Stimulated activated CD4-positive, alpha-beta T cell treated with anti-CD3 and anti-CD28 coated beads, Interleukin-15, amount 100 ng/mL, for 1 hour (primary cell): ENCODE measurements at regions not wholly inside any gene's neighbourhood (a gene's known extent, or its start where the extent isn't known, plus 50 kb on each side); places are given as distances from the start of the nearest gene placed in this dataset.

Experiments used
- DNase-seq, 2 donors: peaks; one replicate each; pipeline ENCODE4 v3.0.0-alpha.2; 2020; ENCODE audit warnings: low read depth in 1 of 2, low spot score in 1 of 2

DNA sequence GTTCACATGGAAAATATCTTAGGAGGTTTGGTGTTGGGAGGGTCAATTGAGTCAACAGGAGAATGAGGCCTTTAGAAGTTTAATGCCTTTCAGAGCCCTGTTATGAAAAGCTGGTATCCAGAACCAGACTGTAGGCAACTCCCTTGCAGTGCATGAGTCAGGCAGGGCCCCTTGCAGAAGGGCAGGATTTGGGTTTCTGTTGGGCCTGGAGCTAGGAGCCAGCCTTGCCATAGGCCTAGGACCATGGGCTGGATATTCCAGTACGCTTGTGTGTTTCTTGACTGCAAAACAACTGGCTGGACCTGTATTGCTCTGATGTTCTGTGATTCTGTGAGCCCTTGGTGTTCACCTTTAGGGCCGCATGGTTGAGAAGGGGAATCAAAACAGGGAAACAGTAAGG lies 121.8 kb upstream of the ADRA1D start:
- DNase-seq: no peak

DNA sequence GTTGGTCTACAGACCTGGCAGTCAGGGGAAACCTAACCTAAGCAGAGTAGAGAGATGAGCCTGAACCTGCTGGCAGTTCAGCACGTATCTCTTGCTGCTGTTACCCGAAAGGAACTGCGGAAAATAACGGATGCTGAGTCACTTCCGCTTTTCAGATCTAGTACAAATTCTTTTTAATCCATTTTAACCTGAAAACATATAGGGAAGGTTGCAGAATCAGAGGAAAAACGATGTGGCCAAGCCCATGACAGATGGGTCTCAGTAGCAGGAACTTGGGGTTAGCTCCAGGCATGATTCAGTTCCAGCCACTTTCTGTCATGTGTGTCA lies 120.7 kb upstream of the ADRA1D start:
- DNase-seq: no peak

DNA sequence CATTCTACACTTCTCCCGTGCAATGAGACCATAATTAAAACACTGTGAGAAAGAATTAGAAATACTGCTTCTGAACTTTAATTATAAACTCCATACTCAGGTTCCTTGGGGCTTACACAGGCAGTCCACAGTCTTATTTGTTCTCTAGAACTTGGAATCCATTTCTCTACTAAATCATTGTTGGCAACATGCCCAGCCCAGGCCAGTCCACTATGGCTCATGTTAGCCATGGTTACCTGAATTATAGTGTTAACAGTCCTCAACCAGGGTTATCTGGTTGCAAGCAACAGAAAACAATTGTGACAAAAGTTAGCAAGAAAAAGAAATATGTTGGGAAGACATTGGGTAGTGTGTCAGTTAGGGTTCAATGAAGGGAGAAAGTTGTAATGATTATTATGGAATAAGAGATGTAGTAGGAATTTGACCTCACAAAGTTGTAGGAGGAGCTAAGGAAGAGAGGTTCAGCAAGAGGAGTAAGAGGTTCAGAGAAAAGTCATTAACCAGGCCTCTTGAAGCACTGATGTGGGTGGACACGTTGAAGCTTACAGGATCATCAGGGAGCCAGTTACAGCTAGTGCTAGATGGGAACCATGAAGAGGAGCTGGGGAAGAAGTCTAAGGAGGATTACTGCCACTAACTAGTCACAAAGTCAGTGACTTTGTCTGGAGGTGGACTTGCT lies 120.2 kb upstream of the ADRA1D start:
- no peak for DNase-seq

DNA sequence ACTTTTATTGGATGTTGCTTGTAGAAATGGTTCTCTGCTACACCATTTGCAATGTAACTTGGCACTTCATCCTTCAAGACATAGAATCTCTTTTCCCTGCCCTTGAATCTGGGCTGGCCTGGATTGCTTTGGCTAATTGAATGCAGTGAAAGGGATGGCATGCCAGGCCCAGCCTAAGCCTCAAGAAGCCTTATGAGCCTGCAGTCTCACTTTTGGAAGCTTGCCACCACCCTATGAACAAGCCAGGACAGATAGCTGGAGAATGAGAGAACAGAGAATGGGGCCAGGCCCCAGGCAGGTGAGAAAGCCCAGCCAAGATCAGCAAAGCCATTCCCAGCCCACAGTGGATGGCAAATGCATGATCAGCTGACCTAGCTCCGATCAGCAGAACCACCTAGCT lies 117.0 kb upstream of the ADRA1D start:
- DNase-seq: no peak

DNA sequence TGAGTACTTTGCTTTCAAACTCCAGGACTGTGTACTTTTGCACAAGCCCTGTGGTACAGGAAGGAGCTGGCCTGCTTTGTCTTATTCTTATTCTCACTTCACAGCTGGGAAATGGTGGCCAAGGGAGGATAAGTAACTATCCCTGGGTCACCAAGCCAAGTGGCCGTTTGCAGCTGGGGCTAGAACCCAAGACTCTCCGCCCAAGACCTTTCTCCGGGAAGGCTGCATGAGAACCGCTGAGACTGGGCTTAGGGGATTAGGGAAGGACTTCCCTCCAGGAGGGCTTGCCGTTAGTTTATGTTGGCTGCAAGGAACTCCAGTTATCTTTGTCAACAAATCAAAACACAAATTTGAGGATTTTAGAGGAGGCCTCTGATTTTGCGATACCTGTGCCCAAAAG lies 109.5 kb upstream of the ADRA1D start:
- DNase-seq: no peak

DNA sequence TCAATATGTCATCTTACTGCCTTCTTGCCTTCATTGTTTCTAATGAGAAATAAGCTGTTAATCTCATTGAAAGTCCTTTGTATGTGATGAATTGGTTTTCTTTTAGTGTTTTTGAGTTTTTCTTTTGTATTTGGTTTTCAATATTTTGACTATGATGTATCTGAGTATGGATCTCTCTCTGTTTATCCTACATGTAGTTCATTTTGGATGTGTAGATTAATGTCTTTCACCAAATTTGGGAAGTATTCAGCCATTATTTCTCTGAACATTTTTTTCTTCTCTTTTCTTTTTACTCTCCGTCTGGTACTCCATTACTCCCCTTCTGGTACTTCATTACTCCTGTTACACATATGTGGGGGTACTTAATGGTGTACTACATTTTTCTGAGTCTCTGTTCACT lies 103.3 kb upstream of the ADRA1D start:
- no peak for DNase-seq

DNA sequence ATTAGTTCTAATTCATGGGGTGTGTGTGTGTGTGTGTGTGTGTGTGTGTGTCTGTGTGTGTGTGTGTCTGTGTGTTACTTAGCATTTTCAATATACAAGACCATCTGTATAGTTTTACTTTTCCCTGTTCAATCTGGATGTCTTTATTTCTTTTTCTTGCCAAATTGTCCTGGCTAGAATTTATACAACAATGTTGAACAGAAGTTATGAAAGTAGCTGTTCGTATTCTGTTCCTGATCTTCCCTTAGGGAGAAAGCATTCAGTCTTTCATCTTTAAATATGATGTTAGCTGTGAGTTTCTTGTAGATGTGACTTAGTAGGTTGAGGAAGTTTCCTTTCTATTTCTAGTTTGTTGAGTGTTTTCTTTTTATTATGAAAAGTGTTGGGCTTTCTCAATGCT lies 101.0 kb upstream of the ADRA1D start:
- DNase-seq: no peak

DNA sequence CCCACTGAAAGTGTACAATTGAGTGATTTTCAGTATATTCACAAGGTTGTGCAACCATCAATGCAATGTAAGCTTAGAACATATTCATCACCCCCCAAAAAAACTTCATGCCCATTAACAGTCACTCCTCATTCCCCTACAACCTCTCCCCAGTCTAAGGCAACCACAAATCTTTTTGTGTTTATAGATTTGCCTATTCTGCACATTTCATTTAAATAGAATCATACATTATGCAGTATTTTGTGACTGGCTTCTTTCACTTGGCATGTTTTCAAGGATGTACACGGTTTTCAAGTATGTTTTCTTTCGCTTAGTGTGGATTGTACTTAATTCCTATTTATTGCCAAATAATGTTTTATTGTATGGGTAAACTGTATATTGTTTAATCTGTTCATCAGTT lies 95.6 kb upstream of the ADRA1D start:
- no peak for DNase-seq

DNA sequence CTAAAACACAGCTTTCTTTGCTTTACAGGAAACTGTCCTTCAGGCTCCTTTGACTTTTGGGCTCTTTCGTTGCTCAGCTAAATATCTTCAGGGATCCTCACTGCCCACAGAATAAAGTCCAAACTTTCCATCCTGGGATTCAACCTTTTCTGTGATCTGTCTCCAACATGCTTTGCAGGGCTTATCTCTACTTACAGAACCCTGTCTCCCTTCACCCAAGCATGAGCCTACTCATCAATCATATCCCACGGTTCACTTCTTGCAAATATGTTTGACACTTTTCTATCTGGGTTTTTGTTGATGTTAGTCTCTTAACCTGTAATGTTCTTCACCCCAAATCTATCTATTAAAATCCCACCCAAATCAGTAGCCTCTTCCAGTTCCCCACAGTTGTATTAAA lies 93.5 kb upstream of the ADRA1D start:
- DNase-seq: no peak

DNA sequence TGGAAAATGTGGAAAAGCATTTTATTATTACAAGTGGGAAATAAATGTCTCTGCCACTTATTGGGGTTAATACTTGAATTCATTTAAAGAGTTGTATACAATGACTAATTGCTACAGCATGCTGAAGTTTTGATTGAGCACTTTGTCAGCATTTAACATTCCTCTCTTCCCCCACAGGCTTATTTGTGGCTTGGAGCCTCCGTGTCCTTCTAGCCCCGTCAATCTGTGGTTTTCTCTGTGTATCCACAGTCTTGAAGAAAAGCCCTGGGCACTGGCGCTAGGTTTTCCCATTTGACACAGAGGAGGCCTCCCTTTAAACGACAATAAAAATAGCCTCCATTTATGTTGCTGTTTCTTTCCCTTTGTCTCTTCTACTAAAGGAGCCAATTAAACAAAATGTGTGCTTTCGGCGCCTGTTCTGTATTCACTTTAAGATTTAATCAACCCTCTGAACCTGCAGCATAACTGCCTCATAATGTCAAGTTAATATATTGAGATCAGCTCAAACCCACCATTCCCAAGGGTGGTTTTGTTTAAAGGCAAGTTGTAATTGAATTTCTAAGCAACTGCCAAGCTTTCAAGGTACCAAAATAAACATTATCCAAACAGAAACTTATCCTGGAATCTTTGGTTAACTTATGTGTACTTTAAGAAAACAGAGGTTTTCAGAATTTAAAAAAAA lies 92.9 kb upstream of the ADRA1D start:
- DNase-seq: no peak

DNA sequence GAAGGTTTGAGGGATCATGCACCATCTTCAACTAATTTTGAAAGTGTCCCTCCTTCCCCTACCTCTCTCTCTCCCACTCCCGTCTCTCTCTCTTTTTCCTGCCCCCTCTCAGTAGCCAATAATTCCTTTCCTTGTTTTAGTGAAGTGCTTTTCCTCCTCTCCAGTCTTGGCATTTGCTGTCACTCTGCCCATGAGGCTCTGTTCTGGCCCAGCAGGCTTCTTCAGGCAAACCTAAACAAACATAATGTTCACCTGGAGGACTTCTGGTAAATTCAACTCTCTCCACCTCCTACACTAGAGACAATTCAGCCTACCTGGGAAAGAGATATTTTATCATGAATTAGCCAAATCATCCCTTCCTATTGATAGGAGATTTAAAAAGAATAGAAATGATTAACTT lies 86.6 kb upstream of the ADRA1D start:
- DNase-seq: no peak

DNA sequence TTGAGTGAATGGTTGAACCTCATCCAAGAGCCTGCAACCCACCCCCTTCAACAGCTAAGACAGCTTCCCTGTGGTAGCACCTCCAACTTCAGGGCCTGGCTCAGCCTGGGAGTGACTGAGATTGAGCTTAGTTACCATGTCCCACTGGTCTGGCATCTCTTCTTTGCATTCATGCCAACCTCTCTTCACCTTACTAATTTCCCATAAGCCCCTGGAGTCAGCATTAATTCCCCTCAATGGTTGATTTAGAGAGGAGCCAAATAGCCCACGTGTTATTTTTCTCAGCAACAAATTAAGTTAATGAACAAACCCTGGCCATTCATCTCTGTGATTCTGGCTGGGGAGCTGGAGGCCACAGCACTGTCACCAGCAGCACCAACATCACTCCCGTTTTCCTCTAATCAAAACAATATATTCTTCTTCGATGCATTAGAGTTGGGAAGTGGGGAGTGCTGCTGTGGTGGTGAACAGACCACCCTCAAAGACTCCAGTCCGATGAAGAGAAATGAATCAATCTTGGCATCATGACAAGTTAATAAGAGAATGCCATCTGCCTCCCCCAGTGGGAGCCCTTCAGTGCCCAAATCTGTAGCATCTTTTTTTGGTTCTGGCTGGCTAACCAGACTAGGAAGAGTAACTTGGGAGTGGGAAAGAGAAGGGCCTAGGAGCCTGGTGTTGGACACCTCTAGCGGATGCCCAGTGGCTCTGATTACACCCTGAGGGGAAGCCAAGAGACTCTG lies 83.2 kb upstream of the ADRA1D start:
- no peak for DNase-seq

DNA sequence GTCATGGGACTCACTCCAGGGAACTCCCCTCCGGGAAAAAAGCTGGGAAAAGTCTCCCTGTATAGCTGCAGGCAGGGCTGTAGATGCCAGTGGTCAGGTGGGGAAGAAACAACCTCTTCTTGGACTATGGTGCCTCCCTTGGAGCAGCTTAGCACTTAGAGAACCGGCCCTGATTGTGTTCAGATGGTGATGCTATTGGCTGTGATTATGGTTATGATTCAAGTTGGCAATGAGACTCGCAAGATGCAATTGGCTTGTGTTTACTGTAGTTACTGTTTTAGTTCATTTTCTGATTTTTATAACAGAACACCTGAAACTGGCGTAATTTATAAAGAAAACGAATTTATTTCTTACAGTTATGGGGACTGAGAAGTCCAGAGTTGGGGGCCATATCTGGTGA lies 80.9 kb upstream of the ADRA1D start:
- DNase-seq: no peak

DNA sequence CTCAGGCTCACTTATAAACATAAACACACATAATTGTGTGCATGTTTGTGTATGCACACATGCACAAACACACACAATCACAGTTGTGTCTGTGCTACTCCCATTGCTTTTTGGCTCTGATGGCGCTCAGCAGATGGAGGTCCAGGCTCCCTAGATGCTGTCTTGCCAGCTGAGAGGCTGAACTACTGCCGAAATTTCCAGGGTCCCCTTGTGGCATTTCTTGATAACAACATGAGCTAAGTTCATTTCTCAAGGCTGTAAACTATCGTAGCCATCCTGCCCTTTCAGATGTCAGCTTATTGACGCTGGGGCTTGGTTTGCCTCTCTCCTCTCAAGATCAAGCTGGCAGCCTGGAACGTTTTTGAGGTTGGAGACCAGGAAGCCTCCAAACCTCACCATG lies 80.1 kb upstream of the ADRA1D start:
- DNase-seq: no peak

DNA sequence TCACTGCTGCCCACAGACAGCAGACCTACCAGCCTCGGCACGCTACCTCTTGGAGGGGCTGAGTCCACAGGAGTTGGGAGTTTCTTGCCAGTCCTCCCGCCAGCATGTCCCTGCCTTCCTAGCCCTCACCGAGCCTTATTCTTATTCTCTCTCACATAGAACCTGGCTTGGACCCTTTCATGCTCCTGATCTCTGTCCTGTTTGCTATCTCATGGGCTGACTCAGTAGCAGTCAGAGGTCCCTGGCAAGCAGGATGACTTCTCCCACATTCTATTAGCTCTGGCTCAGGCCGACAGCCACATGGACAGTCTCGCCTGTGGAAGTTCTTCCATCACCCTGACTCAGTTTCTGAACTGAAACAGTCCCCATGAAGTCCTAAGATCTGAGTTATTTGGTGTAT lies 79.5 kb upstream of the ADRA1D start:
- DNase-seq: no peak

DNA sequence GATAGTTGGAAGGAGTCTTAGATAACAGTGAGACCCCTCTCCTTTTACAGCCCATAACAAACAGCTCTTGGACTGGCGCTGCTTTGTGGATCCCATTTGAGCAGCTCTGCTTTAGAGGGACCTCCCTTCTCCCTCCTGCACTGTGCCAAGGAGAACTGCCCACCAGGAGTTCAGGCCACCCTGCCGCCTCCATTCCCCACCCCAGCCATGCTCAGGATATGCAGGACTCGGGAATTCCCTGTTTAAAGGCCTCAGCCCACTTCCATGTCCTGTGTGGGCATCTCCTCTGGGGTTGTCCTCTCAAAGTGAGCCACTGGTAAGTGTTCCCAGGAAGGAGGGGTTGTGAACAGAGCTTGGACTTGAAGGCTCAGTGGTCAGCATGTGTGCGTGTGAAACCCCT lies 78.9 kb upstream of the ADRA1D start:
- no peak for DNase-seq

DNA sequence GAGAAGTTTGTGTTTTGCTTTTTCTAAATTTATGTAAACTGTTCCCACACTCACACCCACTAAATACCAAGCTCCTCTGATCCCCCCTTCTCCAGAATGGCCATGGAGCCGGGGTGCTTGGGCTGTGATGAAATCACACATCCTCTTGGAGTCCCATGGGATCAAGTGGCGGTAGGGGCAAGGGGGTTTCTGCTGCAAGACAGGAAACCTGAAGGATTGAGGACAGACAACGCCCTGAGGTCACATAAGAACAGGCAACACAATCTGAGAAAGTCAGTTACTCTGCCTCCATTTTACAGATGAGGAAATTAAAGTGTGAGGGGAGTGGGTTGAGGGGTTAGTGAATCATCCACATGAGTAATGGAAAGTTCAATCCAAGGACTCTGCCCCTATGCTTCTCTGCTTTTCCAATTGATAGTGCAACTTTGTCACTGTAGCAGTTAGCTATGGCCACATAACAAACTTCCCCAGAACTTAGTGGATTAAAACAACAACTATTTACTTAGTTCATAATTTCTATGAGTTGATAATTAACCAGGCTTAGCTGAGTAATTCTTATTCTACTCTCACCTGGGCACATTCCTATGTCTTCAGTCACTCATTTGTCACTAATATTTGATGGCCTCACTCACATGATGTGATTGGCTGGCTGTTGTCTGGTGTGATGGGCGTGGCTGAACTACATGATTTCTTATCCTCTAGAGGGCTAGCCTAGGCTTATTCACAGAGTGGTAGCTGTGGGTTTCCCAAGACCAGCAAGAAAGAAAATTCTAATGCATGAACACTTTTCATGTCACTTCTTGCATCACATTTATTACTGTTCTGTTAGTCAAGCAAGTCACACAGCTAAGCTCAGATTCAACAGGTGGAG lies 77.3 kb upstream of the ADRA1D start:
- no peak for DNase-seq

DNA sequence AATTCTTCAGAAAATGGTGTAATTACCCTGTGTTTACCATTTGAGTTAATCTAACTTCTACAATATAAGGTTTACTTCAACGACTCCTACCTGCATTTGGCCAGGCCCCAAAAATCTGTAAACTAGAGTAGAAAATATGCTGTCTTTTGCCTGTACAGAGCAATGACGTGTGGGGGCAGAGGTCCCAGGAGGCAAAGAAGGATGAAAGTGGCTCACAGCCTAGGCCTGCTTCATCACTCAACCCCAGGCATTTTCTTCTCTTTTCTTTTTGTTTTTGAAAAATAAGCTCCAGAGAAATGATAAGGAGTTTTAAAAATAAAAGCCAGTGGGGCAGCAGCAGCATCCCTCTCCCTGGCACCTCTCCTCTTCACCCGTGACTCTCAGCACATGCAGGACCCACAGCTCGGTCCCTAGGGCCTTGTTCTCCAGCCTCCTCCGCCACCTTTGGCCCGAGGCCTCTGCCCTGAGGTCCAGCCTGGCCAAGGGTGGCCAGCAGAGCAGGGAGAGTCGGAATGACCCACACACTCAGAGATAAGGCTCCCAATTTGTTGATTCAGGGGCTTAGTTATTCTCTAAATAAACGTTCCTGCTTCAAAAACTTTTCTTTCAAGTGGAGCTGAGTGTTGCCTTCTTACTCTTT lies 76.6 kb upstream of the ADRA1D start:
- no peak for DNase-seq

DNA sequence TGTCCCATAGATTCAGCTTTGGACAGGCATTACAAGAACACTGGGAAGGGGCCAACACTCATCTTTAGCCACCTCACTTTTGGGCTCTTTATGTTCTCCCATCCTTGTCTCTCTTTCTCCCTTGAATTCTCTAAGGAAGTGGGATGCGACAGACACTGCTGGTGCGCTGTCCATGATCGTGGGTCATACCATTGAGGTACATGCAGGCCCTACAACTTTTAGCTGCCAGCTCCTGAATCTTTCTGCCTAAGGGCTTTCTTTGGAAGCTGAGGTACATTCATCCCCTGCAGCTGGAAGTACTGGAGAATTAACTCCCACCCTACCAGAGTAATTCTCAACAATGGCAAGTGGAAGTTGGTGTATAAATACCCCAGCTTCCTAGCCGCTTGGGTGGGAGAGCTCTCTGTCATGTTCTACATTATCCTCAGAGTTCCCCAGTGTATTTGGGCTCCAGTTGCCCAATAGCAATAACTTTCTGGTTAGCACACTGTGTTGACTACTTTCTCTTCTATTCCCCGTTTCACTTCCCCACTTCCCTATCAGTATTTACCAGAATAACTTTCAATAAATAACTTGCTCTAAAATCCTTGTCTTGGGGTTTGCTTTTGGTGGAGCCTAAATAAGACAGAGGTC lies 75.6 kb upstream of the ADRA1D start:
- no peak for DNase-seq

DNA sequence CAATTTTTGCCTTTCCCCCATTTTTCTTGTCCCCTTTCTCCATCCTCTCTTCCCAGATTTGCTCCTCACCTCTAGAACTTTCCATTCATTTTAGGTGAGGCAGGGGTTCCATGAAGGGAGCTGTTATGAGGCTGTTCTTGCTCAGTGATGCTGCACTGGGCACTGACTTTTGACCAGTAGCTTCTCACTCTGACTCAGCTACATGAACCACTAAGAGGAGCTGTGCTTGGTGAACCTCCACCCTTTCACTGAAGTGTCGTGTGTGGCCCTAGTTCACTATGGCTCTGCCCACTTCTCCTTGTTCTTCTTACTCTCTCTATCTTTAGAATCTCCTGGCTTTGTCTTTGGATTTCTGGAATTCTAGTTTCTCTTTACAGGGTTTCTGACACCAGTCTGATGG lies 73.4 kb upstream of the ADRA1D start:
- no peak for DNase-seq

DNA sequence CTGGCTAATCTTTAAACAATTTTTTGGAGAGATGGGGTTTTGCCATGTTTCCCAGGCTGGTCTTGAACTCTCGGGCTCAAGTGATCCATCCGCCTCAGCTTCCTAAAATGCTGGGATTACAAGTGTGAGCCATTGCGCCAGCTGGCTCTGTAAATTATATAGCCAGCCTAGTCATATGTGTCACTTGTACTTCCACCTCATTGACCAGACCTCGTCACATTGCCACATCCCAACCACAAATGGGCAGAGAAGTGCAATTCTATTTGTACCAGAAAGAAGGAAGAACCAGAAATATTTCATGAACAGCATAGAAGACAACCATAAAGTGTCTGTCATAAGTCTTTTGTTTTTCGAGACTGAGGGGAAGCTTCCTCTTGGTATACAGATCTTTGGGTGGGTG lies 71.2 kb upstream of the ADRA1D start:
- DNase-seq: no peak
